DMS 273 treated with DMSO at 0.1 percent for 48 hours (cell line): ENCODE measurements at regions not wholly inside any gene's neighbourhood (a gene's known extent, or its start where the extent isn't known, plus 50 kb on each side); places are given as distances from the start of the nearest gene placed in this dataset.
"Not testable (repeated sequence)": the region's sequence is repeated elsewhere in the genome, so short reads cannot be mapped to it uniquely, and the experiment has no call there.

Experiments used
- DNase-seq: peaks from one replicate; lab custom pipeline; 2025; lab: John Stamatoyannopoulos, UW

DNA sequence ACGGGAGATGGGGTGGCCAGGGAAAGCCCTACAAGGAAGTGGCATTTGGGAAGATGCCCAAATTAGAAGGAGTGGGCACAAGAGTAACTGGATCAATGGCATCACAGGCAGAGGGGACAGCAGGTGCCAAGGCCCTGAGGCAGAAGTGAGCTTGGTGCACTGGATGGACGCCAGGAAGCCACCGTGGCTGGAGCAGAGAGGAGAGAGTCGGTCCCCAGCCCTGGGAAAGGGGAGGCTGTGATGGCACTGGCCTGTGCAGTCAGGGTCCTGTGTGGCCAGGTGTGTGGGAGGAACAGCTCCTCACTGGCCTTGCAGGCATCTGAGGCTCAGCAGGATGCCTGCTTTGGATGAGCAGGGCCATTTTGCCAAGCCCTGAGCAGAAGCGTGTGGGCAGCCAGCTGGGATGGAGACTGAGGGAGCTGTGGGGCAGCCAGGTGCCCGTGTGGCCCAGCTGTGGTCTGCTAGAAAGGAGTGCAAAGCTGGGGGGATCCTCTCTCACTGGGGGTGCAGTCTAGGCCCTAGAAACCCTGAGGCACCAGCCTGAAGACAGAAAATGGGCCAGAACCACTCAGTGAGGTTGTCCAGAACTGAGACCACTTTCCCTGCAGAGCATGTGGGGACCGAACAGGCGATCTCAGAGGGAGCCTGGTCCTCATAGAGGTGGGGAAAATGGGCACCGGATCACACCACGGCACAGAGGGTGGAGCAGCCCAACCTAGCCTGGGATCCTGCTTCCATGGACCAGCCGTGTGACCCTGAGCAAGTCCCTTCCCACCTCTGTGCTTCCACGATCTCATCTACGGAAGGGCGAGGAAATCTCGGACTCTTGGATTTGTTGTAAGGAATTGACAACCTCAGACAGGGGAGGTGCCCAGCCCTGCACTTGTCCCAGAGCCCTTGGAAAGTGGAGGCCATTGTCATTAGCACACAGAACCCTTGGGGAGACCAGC, 78.6 kb upstream of the RTL6 start:
- DNase-seq, result no peak

DNA sequence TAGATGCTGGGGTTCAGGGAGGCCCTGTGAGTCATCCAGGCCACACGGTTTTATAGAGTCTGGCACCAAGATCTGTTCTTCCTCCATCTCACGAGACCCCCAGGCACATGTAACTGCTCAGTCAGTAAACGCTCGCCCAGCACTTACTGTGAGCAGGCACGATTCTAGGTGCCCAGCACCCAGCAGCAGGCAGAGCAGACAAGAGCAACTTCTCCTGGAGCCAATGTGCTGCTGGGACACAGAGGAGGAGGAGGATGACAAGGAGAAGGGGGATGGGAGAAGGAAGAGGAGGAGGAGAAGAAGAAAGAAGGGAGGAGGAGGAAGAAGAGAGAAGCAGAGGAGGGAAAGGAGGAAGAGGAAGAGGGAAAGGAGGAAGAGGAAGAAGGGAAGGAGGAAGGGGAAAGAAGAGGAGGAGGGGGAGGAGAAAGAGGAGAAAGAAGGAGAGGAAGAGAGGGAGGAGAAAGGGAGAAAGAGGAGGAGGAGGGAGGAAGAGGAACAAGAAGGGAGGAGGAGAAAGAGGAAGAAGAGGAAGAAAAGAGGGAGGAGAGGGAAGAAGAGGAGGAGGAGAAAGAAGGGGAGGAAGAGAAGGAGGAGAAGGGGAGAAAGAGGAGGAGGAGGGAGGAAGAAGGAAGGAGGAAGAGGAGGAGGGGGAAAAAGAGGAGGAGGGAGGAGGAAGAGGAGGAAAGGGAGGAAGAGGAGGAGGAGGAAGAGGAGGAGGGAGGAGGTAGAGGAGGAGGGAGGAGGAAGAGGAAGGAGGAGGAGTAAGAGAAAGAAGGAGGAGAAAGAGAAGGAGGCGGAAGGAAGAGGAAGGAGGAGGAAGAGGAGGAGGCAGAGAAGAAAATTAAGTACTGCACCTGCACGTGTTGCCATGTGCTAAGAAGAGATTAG, 77.6 kb upstream of the RTL6 start:
- DNase-seq, result no peak

DNA sequence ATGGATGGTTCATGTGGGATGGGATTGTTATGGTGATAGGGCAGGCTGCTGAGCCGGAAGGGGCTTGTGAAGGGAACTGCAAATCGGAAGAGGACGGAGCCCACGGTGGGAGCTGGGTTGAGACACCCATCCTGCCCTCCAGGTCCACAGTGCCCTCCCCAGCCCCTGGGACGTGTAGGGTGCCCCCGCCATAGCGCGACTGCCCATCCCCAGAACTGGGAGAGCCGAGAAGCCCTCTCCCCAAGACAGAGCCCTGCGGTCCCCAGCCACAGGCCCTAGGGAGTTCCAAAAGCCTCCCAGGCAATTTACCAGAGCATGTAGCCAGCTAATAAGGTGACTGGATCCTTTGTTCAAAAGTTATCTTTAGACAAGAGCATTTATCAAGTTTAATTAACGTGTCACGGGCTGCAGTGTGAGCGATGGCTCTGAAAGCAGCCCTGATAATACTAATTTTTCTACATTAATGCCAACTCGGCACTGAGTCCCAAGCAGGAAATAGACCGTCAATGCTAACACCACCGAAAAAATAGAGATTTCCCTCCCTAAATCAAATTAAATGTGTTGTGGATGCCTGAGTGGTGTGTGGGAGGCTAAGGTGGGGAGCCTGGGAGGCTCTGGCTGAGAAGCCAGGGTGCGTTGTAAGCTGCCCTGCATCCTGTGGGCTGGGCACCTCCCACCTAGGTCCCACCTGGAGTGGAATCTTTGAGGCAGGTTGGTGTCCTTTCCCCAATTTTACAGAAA, 76.8 kb upstream of the RTL6 start:
- DNase-seq, result no peak

DNA sequence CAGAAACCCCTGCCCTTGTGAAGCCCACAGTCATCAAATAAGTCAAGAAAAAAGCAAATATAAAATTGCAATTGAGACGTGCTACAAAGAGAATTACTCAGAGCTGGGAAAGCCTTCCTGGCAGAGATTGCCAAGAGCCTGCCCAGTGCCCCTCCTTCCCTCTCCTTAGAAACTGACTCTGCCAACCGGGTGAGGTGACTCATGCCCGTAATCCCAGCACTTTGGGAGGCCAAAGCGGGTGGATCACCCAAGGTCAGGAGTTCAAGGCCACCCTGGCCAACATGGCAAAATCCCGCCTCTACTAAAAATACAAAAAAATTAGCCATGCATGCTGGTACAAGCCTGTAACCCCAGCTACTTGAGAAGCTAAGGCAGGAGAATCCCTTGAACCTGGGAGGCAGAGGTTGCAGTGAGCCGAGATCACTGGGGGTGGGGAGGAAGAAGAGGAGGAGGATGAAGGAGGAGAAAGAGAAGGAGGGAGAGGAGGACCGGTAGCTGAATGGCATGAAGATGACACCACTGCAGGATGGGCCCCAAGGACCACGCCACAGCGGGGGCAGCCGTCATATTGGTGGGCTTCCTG, 76.1 kb upstream of the RTL6 start:
- no peak for DNase-seq

DNA sequence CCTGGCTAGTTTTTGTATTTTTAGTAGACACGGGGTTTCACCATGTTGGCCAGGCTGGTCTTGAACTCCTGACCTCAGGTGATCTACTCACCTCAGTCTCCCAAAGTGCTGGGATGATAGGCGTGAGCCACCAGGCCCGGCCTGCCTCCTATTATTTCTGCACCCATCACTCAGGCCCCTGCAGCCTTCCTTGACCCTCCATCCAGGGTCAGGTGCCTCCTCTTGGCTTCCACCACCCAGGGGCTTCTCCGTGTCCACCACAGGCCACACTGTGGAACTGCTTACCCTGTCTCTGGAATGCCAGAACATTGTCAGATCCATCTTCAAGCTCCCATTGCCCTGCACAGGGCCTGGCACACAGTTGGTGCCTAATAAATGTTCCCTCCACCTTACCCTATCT, 75.4 kb upstream of the RTL6 start:
- DNase-seq, result no peak

DNA sequence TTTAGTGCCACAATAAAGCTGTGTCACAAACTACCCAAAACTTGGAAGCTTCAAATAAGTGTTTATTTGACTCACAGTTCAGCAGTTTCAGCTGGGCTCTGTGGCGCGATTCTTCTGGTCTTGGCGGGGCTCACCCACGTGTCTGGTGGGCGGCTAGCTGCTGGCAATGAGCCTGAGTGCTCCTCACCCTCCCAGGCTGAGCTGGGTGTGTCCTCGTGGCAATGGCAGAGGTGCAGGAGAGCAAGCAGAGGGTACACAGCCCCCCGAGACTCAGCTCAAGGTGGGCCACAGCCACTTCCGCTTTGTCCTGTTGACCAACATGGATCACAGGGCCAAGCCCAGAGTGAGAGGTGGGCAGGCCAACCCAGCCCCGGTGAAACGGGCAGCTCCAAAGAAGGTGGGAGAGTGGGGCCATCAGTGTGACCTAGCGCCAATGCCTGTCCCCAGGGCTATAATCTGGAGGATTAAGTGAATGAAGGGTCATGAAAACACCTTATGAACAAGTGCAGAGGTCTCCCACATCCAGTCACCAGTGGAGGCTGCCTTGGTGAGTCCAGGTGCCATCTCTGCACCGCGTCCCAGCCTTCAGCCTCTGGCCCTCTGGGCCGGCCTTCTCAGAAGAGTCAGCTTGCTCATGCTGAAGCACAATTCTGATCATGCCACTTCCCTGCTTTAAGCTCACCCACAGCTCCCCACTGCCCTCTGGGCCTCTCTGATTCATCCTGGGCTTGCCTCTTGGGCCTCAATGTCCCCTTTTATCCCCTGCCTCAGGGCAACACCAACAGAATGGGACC, 74.6 kb upstream of the RTL6 start:
- DNase-seq, result no peak

DNA sequence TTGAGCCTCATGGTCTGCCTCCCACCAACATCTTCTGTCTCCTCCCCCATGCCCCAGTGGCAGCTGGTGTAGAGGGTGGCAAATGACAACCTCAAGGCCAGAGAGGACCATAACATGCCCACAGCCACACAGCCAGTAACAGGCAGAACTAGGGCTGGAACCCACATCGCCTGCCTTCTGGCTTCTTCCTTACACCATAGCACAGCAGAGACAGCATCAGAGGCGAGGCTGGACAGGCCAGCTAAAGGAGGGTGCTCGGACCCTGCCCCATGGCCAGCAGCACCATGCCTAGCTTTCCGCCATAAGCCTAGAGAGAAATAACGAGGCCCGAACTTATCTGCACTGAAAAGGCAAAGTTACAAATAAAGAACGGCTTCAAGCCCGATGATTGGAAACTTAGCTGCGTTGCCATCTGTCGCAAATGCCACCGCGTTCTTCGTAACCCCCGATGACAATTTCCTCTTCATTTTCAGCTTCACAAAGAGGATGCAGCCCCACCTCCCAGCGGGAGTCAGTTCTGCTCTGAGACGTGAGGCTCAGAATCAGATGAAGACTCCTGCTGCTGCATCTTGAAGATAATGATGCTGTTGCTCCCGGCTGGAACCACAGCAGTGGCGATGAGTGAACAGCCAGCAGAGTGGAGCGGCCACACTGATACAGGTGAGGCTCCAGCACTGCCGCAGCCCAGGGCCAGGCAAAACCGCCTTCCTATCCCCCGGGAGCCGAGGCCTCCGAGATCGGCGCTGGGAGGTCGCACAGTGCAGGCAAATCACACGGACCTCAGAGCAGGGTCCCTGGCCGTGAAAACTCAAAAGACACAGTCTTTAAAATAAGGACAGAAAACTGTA, 73.8 kb upstream of the RTL6 start:
- DNase-seq, result no peak

DNA sequence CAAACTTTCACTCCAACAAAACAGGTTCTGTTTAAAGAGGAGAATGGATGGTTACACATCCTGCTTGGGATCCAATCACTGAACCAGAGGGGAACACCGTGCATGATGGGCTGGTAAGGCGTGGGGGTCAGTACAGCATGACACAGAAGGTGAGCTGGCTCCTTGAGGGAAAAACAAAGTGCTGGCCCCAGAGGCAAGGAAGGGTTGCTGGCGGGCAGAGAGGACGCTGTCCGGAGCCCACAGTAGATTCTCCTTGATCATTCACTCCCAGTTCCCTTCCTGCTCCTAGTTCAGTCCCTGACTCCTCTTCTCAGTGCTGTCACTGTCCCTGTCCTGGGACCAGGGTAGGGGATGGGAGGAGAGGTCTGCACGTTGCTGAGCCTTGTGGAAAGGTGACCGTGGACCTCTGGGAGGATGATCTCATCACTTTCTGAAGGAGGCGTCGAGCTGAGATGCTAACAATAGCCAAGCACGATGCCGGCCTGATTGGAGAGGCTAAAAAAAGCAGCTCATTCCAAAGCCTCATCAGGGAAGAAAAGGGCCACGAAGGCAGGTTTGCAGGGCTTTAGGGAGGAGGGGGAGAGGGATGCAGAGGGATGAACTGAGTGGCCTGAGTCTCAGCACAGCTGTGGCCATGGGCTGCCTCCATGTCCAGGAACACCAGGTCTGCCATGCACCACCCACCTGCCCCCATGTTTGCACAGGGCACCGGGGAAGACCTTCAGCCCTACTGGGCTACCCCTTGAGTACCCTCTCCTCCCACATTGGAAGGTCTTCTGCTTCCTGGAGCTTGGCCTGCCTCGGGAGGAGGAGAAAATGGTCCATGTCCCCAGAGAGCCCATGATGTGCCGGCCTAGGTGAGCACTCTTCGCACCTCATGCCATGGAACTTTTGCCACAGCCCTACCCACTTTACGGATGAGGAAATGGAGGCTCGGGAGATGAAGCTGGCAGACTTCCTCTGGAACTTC, 72.7 kb upstream of the RTL6 start:
- no peak for DNase-seq

DNA sequence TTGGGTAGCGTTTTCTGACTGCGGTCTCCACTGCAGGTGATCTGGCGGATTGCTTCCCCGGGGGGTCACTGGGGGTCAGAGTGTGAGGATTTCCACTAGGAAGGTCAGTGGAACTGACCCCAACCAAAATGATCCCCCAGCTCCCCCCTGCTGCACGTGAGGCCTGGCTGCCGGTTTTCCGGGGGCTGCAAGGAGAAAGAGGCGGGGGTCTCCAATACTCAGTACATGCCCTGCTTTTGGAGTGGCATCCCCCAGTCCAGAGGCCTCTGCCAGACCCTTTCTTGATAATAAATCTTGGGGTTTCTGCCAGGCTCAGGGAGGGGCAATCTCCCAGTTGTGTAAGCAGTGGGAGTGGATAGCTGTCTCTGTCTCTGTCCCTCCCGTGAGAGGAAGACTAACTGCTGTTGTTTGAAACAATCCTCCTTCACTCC, 71.5 kb upstream of the RTL6 start:
- no peak for DNase-seq

DNA sequence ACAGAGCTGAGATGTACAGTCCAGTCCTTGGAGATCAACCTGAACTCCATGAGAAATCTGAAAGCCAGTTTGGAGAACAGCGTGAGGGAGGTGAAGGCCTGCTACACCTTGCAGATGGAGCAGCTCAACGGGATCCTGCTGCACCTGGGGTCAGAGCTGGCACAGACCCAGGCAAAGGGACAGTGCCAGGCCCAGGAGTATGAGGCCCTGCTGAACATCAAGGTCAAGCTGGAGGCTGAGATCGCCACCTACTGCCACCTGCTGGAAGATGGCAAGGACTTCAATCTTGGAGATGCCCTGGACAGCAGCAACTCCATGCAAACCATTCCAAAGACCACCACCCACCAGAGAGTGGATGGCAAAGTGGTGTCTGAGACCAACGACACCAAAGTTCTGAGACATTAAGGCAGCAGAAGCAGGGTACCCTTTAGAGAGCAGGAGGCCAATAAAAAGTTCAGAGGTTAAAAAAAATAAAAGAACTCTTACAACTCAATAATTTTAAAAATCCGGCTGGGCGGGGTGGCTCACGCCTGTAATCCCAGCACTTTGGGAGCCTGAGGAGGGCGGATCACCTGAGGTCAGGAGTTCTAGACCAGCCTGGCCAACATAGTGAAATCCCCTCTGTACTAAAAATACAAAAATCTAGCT, 69.9 kb upstream of the RTL6 start:
- DNase-seq, result no peak

DNA sequence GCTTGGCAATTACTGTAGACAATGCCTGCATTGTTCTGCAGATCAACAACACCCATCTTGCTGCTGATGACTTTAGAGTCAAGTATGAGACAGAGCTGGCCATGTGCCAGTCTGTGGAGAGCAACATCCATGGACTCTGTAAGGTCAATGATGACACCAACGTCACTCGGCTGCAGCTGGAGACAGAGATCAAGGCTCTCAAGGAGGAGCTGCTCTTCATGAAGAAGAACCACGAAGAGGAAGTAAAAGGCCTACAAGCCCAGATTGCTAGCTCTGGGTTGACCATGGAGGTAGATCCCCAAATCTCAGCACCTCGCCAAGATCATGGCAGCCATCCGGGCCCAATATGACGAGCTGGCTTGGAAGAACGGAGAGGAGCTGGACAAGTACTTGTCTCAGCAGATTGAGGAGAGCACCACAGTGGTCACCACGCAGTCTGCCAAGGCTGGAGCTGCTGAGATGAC, 69.4 kb upstream of the RTL6 start:
- not testable (repeated sequence) for DNase-seq

DNA sequence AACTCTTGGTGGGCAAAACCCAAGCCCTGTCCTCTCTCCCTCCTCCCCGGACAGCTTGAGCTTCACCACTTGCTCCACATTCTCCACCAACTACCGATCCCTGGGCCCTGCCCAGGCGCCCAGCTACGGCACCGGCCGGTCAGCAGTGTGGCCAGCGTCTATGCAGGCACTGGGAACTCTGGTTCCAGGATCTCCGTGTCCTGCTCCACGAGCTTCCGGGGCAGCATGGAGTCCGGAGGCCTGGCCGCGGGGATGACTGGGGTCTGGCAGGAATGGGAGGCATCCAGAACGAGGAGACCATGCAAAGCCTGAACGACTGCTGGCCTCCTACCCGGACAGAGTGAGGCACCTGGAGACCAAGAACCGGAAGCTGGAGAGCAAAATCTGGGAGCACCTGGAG, 68.9 kb upstream of the RTL6 start:
- DNase-seq, result no peak

DNA sequence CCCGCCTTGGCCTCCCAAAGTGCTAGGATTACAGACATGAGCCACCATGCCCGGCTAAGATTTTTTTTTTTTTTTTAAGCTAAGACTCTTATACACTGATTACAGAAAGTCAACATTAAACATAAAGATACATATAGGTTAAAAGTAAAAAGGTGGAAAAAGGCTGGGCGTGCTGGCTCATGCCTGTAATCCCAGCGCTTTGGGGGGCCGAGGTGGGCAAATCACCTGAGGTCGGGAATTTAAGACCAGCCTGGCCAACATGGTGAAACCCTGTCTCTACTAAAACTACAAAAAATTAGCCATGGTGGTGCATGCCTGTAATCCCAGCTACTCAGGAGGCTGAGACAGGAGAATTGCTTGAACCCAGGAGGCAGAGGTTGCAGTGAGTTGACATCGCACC, 64.6 kb upstream of the RTL6 start:
- DNase-seq, result not testable (repeated sequence)

DNA sequence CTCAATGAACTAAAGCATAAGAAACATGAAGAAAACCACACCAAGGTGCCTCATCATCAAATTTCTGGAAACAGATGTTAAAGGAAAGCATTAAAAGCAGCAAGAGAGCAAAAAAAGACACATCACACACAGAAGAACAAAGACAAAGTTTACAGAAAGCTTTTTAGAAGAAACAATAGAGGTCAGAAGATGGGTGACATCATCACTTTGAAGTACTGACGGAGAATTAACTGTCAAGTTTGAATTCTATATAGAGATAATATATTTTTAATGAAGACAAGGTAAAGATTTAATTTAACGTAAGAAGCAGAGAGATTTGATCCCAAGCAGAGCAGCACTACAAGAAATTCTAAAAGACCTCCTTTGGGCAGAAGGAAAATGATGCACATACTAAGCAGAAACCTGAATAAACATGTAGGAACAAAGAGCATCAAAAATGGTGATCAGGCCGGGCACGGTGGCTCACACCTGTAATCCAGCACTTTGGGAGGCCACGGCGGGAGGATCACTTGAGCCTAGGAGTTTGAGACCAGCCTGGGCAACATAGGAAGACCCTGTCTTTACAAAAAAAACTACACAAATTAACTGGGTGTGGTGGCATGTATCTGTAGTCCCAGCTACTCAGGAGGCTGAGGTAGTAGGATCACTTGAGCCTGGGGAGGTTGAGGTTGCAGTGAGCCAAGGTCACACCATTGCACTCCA, 63.3 kb upstream of the RTL6 start:
- DNase-seq, result no peak

DNA sequence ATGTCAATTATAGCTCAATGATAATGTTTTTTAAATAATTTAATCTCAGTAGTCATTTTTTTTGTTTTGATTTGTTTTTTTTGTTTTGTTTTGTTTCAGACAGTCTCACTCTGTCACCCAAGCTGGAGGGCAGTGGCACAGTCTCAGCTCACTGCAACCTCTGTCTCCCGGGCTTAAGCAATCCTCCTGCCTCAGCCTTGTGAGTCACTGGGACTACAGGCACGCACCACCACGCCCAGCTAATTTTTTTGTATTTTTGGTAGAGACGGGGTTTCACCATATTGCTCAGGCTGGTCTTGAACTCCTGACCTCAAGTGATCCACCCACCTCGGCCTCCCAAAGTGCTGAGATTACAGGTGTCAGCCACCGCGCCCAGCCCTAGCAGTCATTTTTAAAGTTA, 60.6 kb upstream of the RTL6 start:
- DNase-seq, result not testable (repeated sequence)

DNA sequence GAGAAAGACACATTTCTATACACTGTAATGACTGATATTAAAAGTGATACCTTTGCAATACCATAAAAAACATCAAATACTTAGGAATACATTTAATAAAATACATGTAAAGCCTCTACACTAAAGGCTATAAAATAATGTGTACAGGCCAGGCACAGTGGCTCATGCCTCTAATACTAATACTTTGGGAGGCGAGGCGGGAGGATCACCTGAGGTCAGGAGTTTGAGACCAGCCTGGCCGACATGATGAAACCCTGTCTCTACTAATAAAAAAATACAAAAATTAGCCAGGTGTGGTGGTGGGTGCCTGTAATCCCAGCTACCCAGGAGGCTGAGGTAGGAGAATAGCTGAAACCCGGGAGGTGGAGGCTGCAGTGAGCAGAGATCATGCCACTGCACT, 59.8 kb upstream of the RTL6 start:
- not testable (repeated sequence) for DNase-seq

DNA sequence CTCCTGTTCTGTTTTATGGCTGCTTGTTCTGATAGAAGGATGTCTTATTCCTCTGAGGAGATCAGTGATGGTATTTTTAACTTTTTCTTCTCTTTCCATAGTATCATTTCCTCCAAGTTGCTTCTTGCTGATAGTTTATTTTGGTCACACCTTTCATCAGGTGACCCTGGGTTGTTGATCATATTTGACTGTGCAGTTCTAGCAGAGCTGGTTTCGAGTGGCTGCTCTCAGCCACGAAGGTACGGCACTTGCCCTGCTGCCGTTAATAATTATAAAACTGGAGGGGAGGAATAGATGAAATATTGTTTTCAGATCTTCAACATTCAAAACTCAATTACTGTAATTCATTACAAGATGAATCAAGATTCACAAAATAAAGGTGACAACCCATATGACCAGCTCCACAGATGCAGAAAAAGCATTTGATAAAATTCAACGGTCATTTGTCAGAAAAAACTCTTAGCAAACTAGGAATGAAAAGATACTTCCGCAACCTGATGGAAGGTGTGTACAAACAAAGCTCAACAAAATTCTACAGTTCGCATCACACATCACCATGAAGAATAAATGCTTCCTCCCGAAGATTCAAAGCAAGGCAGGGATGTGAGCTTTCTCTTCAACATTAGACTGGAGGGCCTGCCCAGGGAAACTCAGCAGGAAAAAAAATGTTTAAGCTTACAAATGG, 59.2 kb upstream of the RTL6 start:
- no peak for DNase-seq
